ENCODE measurements at regions not wholly inside any gene's neighbourhood (a gene's known extent, or its start where the extent isn't known, plus 50 kb on each side); places are given as distances from the start of the nearest gene placed in this dataset.
"Not testable (repeated sequence)": the region's sequence is repeated elsewhere in the genome, so short reads cannot be mapped to it uniquely, and the experiment has no call there.

DNA sequence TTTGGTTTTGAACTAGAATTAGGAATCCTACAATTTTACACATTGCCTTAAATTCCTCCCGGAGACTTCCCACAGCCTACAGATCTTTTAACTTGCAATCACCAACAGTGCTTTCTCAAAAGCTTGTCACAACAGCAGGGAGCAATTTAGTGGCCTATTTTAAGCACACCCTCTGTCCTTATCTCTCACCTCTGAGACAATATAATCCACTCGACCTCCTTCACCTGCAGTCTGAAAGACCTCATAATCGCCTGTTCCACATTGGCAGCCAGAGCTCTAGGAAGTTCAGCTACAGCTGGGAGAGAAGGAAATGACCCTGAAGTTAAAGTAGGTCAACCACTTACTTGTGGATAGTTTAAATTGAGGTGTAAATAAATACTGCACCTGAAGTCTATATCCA lies 249.7 kb upstream of the DLGAP1 start:
- H3K9me3 ChIP-seq = no peaks in the 10 kb centered on the region
- H3K36me3 ChIP-seq = no peaks in the 10 kb centered on the region
- no peak for TF ChIP-seq POLR2A (IDR thresholded peaks at IDR 0.05)
- DNase-seq = no peak
- no peak overlapping the region for H3K4me3 ChIP-seq
- no peaks in the 10 kb centered on the region for H3K27me3 ChIP-seq
- H3K27ac ChIP-seq = no peak overlapping the region
- H3K4me1 ChIP-seq (ENCODE audit: insufficient read depth) = no peaks in the 10 kb centered on the region
- intact Hi-C loops (cut with DNase I) = no loop called here
- WGBS, 3 donors = 23 to 37% (median 23%) methylated on average over 3 of the region's 3 CpGs

DNA sequence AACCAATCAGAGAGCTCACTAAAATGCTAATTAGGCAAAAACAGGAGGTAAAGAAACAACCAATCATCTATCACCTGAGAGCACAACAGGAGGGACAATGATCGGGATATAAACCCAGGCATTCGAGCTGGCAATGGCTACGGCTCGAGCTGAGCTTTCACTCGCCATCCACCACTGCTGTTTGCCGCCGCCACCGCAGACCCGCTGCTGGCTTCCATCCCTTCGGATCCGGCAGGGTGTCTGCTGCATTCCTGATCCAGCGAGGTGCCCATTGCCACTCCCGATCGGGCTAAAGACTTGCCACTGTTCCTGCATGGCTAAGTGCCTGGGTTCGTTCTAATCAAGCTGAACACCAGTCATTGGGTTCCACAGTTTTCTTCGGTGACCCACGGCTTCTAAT lies 236.7 kb upstream of the DLGAP1 start:
- Histone ChIP-seq H3K27me3 (no peaks in the 10 kb centered on the region), H3K36me3 (no peaks in the 10 kb centered on the region), H3K4me1 (ENCODE audit: insufficient read depth) (no peaks in the 10 kb centered on the region), H3K4me3 (no peak overlapping the region), H3K9me3 (no peaks in the 10 kb centered on the region), H3K27ac (no peak overlapping the region)
- DNase-seq = no peak
- TF ChIP-seq, protein P1, sequence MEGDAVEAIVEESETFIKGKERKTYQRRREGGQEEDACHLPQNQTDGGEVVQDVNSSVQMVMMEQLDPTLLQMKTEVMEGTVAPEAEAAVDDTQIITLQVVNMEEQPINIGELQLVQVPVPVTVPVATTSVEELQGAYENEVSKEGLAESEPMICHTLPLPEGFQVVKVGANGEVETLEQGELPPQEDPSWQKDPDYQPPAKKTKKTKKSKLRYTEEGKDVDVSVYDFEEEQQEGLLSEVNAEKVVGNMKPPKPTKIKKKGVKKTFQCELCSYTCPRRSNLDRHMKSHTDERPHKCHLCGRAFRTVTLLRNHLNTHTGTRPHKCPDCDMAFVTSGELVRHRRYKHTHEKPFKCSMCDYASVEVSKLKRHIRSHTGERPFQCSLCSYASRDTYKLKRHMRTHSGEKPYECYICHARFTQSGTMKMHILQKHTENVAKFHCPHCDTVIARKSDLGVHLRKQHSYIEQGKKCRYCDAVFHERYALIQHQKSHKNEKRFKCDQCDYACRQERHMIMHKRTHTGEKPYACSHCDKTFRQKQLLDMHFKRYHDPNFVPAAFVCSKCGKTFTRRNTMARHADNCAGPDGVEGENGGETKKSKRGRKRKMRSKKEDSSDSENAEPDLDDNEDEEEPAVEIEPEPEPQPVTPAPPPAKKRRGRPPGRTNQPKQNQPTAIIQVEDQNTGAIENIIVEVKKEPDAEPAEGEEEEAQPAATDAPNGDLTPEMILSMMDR (IDR thresholded peaks at IDR 0.05) = no peak
- TF ChIP-seq POLR2A (IDR thresholded peaks at IDR 0.05) (no peak), EP300 (IDR thresholded peaks at IDR 0.05) (no peak)
- intact Hi-C loops (cut with DNase I) = no loop called here
- 90 to 91% (median 90%) methylated on average over 17 of the region's 17 CpGs for WGBS, 3 donors

DNA sequence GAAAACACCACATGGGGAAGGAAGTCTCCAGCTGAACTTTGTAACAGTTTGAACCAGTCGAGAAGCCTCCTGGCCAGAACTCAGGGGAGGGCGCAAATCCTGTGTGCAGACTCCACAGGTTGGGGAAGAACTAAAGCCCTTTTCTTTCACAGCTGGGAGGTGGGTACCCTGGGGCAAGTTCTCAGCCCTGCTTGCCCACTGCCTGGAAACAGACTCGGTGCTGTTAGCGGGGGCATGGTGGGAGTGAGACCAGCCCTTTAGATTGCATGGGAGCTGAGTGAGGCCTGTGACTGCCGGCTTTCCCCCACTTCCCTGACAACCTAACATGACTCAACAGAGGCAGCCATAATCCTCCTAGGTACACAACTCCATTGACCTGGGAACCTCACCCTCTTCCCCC lies 223.6 kb upstream of the DLGAP1 start:
- H3K9me3 ChIP-seq; DNase-seq; H3K4me1 ChIP-seq (ENCODE audit: insufficient read depth); H3K27ac ChIP-seq; H3K27me3 ChIP-seq; intact Hi-C loops (cut with DNase I); H3K36me3 ChIP-seq; H3K4me3 ChIP-seq: not testable (repeated sequence)
- 82 to 90% (median 85%) methylated on average over 5 of the region's 5 CpGs for WGBS, 3 donors

DNA sequence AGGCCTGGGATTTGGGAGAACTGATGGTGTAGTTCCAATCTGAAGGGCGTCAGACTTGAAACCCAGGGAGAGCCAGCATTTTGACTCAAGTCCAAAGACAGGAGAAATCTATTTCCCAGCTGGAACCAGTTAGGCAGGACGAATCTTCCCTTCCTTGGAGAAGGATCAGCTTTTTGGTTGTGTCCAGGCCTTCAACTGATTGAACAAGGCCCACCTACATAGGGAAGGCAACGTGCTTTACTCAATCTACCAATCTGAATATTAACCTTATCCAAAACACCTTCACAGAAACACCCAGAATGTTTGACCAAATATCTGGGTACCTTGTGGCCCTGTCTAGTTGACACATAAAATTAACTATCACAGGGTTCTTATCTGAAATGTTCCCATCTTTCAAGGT lies 221.9 kb upstream of the DLGAP1 start:
- H3K4me1 ChIP-seq (ENCODE audit: insufficient read depth) = no peaks in the 10 kb centered on the region
- no peaks in the 10 kb centered on the region for H3K36me3 ChIP-seq
- 57 to 61% (median 59%) methylated on average over 3 of the region's 3 CpGs for WGBS, 3 donors
- H3K9me3 ChIP-seq = no peaks in the 10 kb centered on the region
- H3K27ac ChIP-seq = no peak overlapping the region
- no peak overlapping the region for H3K4me3 ChIP-seq
- intact Hi-C loops (cut with DNase I) = no loop called here
- no peaks in the 10 kb centered on the region for H3K27me3 ChIP-seq
- DNase-seq = no peak
- TF ChIP-seq, protein P1 (IDR thresholded peaks at IDR 0.05) = no peak
- TF ChIP-seq POLR2A (IDR thresholded peaks at IDR 0.05) = no peak
- no peak for TF ChIP-seq EP300 (IDR thresholded peaks at IDR 0.05)

DNA sequence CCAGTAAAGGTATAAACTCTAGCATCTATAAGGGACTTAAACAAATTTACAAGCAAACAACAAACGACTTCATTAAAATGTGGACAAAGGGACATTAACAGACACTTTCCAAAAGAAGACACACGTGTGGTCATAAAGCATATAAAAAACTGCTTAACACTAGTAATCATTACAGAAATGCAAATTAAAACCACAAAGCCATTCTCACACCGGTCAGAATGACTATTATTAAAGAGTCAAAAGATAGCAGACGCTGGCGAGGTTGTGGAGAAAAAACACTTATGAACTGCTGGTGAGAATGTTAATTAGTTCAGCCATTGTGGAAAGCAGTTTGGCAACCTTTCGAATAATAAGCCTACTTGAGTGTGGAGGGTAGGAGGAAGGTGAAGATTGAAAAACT lies 217.1 kb upstream of the DLGAP1 start:
- H3K9me3 ChIP-seq = no peaks in the 10 kb centered on the region
- H3K4me1 ChIP-seq (ENCODE audit: insufficient read depth) = no peaks in the 10 kb centered on the region
- WGBS, 3 donors = 71 to 80% (median 76%) methylated on average over 6 of the region's 6 CpGs
- intact Hi-C loops (cut with DNase I) = no loop called here
- no peaks in the 10 kb centered on the region for H3K36me3 ChIP-seq
- DNase-seq = no peak
- H3K4me3 ChIP-seq = no peak overlapping the region
- no peaks in the 10 kb centered on the region for H3K27me3 ChIP-seq
- H3K27ac ChIP-seq = no peak overlapping the region
- TF ChIP-seq EP300 (IDR thresholded peaks at IDR 0.05) (no peak), POLR2A (IDR thresholded peaks at IDR 0.05) (no peak)
- TF ChIP-seq, protein P1 (IDR thresholded peaks at IDR 0.05) = no peak

DNA sequence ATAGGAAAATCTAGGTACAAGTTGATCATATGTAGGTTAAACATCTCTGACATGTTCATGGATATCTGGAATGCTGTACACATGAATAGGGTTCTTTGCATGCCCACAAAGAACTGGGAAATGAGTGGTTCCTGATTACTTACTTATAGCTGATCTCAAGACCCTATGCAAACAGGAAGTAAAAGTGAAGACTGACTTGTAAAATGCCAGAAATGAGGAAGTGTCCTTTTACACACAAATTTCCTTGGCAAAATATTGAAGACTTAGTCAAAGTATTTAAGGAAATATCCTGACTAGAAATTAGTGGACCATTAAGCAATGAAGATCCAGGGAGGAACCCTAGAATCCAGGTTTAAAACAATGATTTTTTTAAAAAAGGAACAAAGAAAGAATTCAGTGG lies 203.7 kb upstream of the DLGAP1 start:
- H3K27ac ChIP-seq = no peak overlapping the region
- H3K4me3 ChIP-seq = no peak overlapping the region
- no peaks in the 10 kb centered on the region for H3K9me3 ChIP-seq
- intact Hi-C loops (cut with DNase I) = no loop called here
- no peaks in the 10 kb centered on the region for H3K4me1 ChIP-seq (ENCODE audit: insufficient read depth)
- no peaks in the 10 kb centered on the region for H3K36me3 ChIP-seq
- H3K27me3 ChIP-seq = no peaks in the 10 kb centered on the region
- TF ChIP-seq EP300 (IDR thresholded peaks at IDR 0.05) (no peak), POLR2A (IDR thresholded peaks at IDR 0.05) (no peak)
- TF ChIP-seq, protein P1 (IDR thresholded peaks at IDR 0.05) = no peak
- DNase-seq = no peak
